Urinary bladder (tissue), 3 donors: ENCODE measurements at regions not wholly inside any gene's neighbourhood (a gene's known extent, or its start where the extent isn't known, plus 50 kb on each side); places are given as distances from the start of the nearest gene placed in this dataset.

Source experiments
- DNase-seq: peaks from one replicate; pipeline ENCODE4 v3.0.0-alpha.2; 2015; ENCODE audit errors: extremely low spot score
- H3K27ac ChIP-seq: one replicate; pipeline ENCODE4 v1.5.1; 2013; ENCODE audit warnings: low read depth, mild to moderate bottlenecking, moderate library complexity
- H3K36me3 ChIP-seq: one replicate; pipeline ENCODE4 v1.6.1; 2013; ENCODE audit warnings: mild to moderate bottlenecking, moderate library complexity; ENCODE audit not compliant: insufficient read depth
- H3K4me1 ChIP-seq: one replicate; pipeline ENCODE4 v1.6.1; 2013; ENCODE audit warnings: mild to moderate bottlenecking, moderate library complexity; ENCODE audit not compliant: insufficient read depth
- H3K4me3 ChIP-seq: one replicate; pipeline ENCODE4 v1.5.1; 2013; ENCODE audit warnings: low read depth, low read length
- WGBS: extraction: QIAGEN DNeasy Blood & Tissue Kit; methylation state at CpG from one replicate; pipeline ENCODE4 v1.1.7; 2013; 5-methylcytosine and 5-hydroxymethylcytosine counted together
- donor health status: healthy with polysubstance abuse.
- donor health status: healthy.

GRCh38 chr10:8248868-8249267 is 194.4 kb downstream of the GATA3 start:
- H3K4me1 ChIP-seq: no peaks in the 10 kb centered on the region
- 70% methylated on average over 2 of the region's 2 CpGs for WGBS
- no peak overlapping the region for H3K4me3 ChIP-seq
- H3K36me3 ChIP-seq: no peaks in the 10 kb centered on the region
- no peak for DNase-seq
- H3K27ac ChIP-seq: no peak overlapping the region

- no peaks in the 10 kb centered on the region for H3K36me3 ChIP-seq
- H3K27ac ChIP-seq: no peak overlapping the region
- DNase-seq: no peak
- H3K4me1 ChIP-seq: no peaks in the 10 kb centered on the region
- no peak overlapping the region for H3K4me3 ChIP-seq
- 77% methylated on average over 1 of the region's 1 CpG for WGBS
Observed at GRCh38 chr10:8254350-8254749, 199.9 kb downstream of the GATA3 start.

- 85% methylated on average over 1 of the region's 1 CpG for WGBS
- no peak overlapping the region for H3K4me3 ChIP-seq
Observed at GRCh38 chr10:8255301-8255700, 200.8 kb downstream of the GATA3 start.

GRCh38 chr10:8260645-8261044 is 206.2 kb downstream of the GATA3 start:
- no peak overlapping the region for H3K4me3 ChIP-seq
- no peak for DNase-seq
- no peak overlapping the region for H3K27ac ChIP-seq
- H3K4me1 ChIP-seq: no peaks in the 10 kb centered on the region
- 91% methylated on average over 16 of the region's 16 CpGs for WGBS
- no peaks in the 10 kb centered on the region for H3K36me3 ChIP-seq

More at GRCh38 chr10:8255301-8255700, 200.8 kb downstream of the GATA3 start:
- Histone ChIP-seq H3K27ac (no peak overlapping the region), H3K36me3 (no peaks in the 10 kb centered on the region), H3K4me1 (no peaks in the 10 kb centered on the region)
- no peak for DNase-seq

- Histone ChIP-seq H3K4me1 (no peaks in the 10 kb centered on the region), H3K4me3 (no peak overlapping the region), H3K36me3 (no peaks in the 10 kb centered on the region), H3K27ac (no peak overlapping the region)
- 89% methylated on average over 4 of the region's 4 CpGs for WGBS
- DNase-seq: no peak
Observed at GRCh38 chr10:8262317-8262716, 207.8 kb downstream of the GATA3 start.

GRCh38 chr10:8269976-8270375 is 215.5 kb downstream of the GATA3 start:
- Histone ChIP-seq H3K4me3 (no peak overlapping the region), H3K4me1 (peaks cover 1% of the 10 kb centered on the region), H3K36me3 (no peaks in the 10 kb centered on the region), H3K27ac (no peak overlapping the region)
- 96% methylated on average over 5 of the region's 5 CpGs for WGBS
- DNase-seq: no peak

GRCh38 chr10:8272794-8273425 is 218.4 kb downstream of the GATA3 start:
- Histone ChIP-seq H3K36me3 (no peaks in the 10 kb centered on the region), H3K27ac (no peak overlapping the region), H3K4me3 (no peak overlapping the region), H3K4me1 (peaks cover 1% of the 10 kb centered on the region)
- WGBS: 72% methylated on average over 10 of the region's 10 CpGs
- DNase-seq: no peak

GRCh38 chr10:8273749-8274148 is 219.3 kb downstream of the GATA3 start:
- H3K36me3 ChIP-seq: no peaks in the 10 kb centered on the region
- H3K27ac ChIP-seq: no peak overlapping the region
- 27% methylated on average over 2 of the region's 2 CpGs for WGBS
- H3K4me3 ChIP-seq: no peak overlapping the region
- peak; percentile 15 for DNase-seq
- peaks cover 1% of the 10 kb centered on the region for H3K4me1 ChIP-seq

GRCh38 chr10:8275911-8276310 is 221.4 kb downstream of the GATA3 start:
- peaks cover 1% of the 10 kb centered on the region for H3K4me1 ChIP-seq
- no peak overlapping the region for H3K27ac ChIP-seq
- 60% methylated on average over 7 of the region's 7 CpGs for WGBS
- H3K4me3 ChIP-seq: no peak overlapping the region
- H3K36me3 ChIP-seq: no peaks in the 10 kb centered on the region
- DNase-seq: no peak

GRCh38 chr10:8278099-8278498 is 223.6 kb downstream of the GATA3 start:
- Histone ChIP-seq H3K27ac (no peak overlapping the region), H3K4me3 (no peak overlapping the region), H3K36me3 (no peaks in the 10 kb centered on the region), H3K4me1 (no peaks in the 10 kb centered on the region)
- DNase-seq: no peak
- WGBS: 81% methylated on average over 4 of the region's 4 CpGs

GRCh38 chr10:8279598-8279997 is 225.1 kb downstream of the GATA3 start:
- H3K4me1 ChIP-seq: no peaks in the 10 kb centered on the region
- WGBS: 44% methylated on average over 2 of the region's 2 CpGs
- DNase-seq: no peak
- H3K4me3 ChIP-seq: no peak overlapping the region
- no peaks in the 10 kb centered on the region for H3K36me3 ChIP-seq
- H3K27ac ChIP-seq: no peak overlapping the region

- WGBS: 91% methylated on average over 7 of the region's 7 CpGs
- no peaks in the 10 kb centered on the region for H3K36me3 ChIP-seq
- no peak overlapping the region for H3K4me3 ChIP-seq
- H3K27ac ChIP-seq: no peak overlapping the region
- no peak for DNase-seq
- H3K4me1 ChIP-seq: no peaks in the 10 kb centered on the region
Observed at GRCh38 chr10:8280946-8281345, 226.5 kb downstream of the GATA3 start.

GRCh38 chr10:8282340-8282739 is 227.9 kb downstream of the GATA3 start:
- 68% methylated on average over 4 of the region's 4 CpGs for WGBS
- Histone ChIP-seq H3K36me3 (no peaks in the 10 kb centered on the region), H3K4me3 (no peak overlapping the region), H3K4me1 (no peaks in the 10 kb centered on the region), H3K27ac (no peak overlapping the region)
- no peak for DNase-seq

- no peak for DNase-seq
- Histone ChIP-seq H3K4me1 (no peaks in the 10 kb centered on the region), H3K36me3 (no peaks in the 10 kb centered on the region), H3K4me3 (no peak overlapping the region), H3K27ac (no peak overlapping the region)
- 91% methylated on average over 7 of the region's 7 CpGs for WGBS
Observed at GRCh38 chr10:8283166-8283905, 228.8 kb downstream of the GATA3 start.
